ENCODE measurements at regions not wholly inside any gene's neighbourhood (a gene's known extent, or its start where the extent isn't known, plus 50 kb on each side); places are given as distances from the start of the nearest gene placed in this dataset.

GRCh38 chr10:120014031-120014430 is 121.5 kb downstream of the SEC23IP start:
- ChIA-PET CTCF (no interaction called here), POLR2A (interaction anchor here (0.7 kb wide), 1 partner anchor 114 kb away, joined by 3 read pairs; no protein-coding TSS in a partner anchor)
- ATAC-seq (no peak), DNase-seq (ENCODE audit: low spot score) (no peak)
- H3K4me3 Mint-ChIP-seq, result no peak overlapping the region
- H3K4me1 Mint-ChIP-seq, result peaks cover 9% of the 10 kb centered on the region; the same call in 1 of the 2 replicates
- H3K27ac Mint-ChIP-seq, result no peak overlapping the region
- H3K9me3 Mint-ChIP-seq, result peaks cover 5% of the 10 kb centered on the region
- H3K36me3 Mint-ChIP-seq, result no peaks in the 10 kb centered on the region
- H3K27me3 Mint-ChIP-seq (ENCODE audit: low read depth), result peaks cover 13% of the 10 kb centered on the region
- TF ChIP-seq, protein P1, sequence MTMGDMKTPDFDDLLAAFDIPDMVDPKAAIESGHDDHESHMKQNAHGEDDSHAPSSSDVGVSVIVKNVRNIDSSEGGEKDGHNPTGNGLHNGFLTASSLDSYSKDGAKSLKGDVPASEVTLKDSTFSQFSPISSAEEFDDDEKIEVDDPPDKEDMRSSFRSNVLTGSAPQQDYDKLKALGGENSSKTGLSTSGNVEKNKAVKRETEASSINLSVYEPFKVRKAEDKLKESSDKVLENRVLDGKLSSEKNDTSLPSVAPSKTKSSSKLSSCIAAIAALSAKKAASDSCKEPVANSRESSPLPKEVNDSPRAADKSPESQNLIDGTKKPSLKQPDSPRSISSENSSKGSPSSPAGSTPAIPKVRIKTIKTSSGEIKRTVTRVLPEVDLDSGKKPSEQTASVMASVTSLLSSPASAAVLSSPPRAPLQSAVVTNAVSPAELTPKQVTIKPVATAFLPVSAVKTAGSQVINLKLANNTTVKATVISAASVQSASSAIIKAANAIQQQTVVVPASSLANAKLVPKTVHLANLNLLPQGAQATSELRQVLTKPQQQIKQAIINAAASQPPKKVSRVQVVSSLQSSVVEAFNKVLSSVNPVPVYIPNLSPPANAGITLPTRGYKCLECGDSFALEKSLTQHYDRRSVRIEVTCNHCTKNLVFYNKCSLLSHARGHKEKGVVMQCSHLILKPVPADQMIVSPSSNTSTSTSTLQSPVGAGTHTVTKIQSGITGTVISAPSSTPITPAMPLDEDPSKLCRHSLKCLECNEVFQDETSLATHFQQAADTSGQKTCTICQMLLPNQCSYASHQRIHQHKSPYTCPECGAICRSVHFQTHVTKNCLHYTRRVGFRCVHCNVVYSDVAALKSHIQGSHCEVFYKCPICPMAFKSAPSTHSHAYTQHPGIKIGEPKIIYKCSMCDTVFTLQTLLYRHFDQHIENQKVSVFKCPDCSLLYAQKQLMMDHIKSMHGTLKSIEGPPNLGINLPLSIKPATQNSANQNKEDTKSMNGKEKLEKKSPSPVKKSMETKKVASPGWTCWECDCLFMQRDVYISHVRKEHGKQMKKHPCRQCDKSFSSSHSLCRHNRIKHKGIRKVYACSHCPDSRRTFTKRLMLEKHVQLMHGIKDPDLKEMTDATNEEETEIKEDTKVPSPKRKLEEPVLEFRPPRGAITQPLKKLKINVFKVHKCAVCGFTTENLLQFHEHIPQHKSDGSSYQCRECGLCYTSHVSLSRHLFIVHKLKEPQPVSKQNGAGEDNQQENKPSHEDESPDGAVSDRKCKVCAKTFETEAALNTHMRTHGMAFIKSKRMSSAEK (CRISPR knock-in tag; IDR thresholded peaks at IDR 0.05; ENCODE audit: borderline replicate concordance), result no peak
- TF ChIP-seq CBFB (CRISPR knock-in tag; IDR thresholded peaks at IDR 0.05; ENCODE audit: low read depth), result no peak
- no peak for TF ChIP-seq IRF1 (CRISPR knock-in tag; IDR thresholded peaks at IDR 0.05)
- TF ChIP-seq FOXP4 (CRISPR knock-in tag; IDR thresholded peaks at IDR 0.05), result no peak
- no peak for TF ChIP-seq ZNF317 (CRISPR knock-in tag; IDR thresholded peaks at IDR 0.05; ENCODE audit: borderline replicate concordance, low read depth)
- no peak for TF ChIP-seq TCF7 (CRISPR knock-in tag; IDR thresholded peaks at IDR 0.05; ENCODE audit: low read depth)
- no peak for TF ChIP-seq CTCF (IDR thresholded peaks at IDR 0.05)
- no peak for TF ChIP-seq SP1 (CRISPR knock-in tag; conservative IDR thresholded peaks at IDR 0.05)
- no peak for TF ChIP-seq KAT7 (CRISPR knock-in tag; IDR thresholded peaks at IDR 0.05; ENCODE audit: borderline replicate concordance)
- TF ChIP-seq RORB (CRISPR knock-in tag; IDR thresholded peaks at IDR 0.05), result no peak
- TF ChIP-seq CREM (CRISPR knock-in tag; IDR thresholded peaks at IDR 0.05), result no peak
- TF ChIP-seq NR1H2 (CRISPR knock-in tag; IDR thresholded peaks at IDR 0.05), result no peak
- TF ChIP-seq ZNF281 (CRISPR knock-in tag; IDR thresholded peaks at IDR 0.05), result no peak
- TF ChIP-seq, protein P2, sequence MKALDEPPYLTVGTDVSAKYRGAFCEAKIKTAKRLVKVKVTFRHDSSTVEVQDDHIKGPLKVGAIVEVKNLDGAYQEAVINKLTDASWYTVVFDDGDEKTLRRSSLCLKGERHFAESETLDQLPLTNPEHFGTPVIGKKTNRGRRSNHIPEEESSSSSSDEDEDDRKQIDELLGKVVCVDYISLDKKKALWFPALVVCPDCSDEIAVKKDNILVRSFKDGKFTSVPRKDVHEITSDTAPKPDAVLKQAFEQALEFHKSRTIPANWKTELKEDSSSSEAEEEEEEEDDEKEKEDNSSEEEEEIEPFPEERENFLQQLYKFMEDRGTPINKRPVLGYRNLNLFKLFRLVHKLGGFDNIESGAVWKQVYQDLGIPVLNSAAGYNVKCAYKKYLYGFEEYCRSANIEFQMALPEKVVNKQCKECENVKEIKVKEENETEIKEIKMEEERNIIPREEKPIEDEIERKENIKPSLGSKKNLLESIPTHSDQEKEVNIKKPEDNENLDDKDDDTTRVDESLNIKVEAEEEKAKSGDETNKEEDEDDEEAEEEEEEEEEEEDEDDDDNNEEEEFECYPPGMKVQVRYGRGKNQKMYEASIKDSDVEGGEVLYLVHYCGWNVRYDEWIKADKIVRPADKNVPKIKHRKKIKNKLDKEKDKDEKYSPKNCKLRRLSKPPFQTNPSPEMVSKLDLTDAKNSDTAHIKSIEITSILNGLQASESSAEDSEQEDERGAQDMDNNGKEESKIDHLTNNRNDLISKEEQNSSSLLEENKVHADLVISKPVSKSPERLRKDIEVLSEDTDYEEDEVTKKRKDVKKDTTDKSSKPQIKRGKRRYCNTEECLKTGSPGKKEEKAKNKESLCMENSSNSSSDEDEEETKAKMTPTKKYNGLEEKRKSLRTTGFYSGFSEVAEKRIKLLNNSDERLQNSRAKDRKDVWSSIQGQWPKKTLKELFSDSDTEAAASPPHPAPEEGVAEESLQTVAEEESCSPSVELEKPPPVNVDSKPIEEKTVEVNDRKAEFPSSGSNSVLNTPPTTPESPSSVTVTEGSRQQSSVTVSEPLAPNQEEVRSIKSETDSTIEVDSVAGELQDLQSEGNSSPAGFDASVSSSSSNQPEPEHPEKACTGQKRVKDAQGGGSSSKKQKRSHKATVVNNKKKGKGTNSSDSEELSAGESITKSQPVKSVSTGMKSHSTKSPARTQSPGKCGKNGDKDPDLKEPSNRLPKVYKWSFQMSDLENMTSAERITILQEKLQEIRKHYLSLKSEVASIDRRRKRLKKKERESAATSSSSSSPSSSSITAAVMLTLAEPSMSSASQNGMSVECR (CRISPR knock-in tag; IDR thresholded peaks at IDR 0.05; ENCODE audit: borderline replicate concordance), result no peak
- TF ChIP-seq IRF2 (CRISPR knock-in tag; IDR thresholded peaks at IDR 0.05; ENCODE audit: borderline replicate concordance, low read depth), result no peak
- no peak for TF ChIP-seq AR (CRISPR knock-in tag; IDR thresholded peaks at IDR 0.05)
- no peak for TF ChIP-seq HMGA2 (CRISPR knock-in tag; IDR thresholded peaks at IDR 0.05)
- TF ChIP-seq ZNF671 (CRISPR knock-in tag; IDR thresholded peaks at IDR 0.05), result no peak
- TF ChIP-seq ZNF232 (CRISPR knock-in tag; IDR thresholded peaks at IDR 0.05), result no peak
